ENCODE measurements at regions not wholly inside any gene's neighbourhood (a gene's known extent, or its start where the extent isn't known, plus 50 kb on each side); places are given as distances from the start of the nearest gene placed in this dataset.
"Not testable (repeated sequence)": the region's sequence is repeated elsewhere in the genome, so short reads cannot be mapped to it uniquely, and the experiment has no call there.

DNA sequence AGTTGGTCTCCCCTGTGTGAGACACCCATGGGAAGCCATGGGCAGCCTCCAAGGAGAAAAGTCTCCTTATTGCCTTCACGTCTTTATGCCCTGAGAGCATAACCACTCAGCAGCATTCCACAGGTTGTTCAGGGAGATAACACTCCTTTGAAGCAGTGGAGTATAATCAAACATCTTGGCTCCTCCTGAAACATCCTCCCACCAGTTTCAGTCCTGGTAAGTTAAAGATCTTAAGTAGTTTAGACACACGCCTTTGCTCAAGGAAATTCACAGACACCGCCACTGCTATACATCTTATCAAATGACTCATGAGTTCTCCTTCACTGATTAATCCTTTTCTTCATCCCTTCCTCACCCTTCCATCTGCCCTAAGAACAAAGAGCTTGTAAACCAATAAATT, 446.5 kb upstream of the RASGRP1 start:
- not testable (repeated sequence) for H3K4me1 ChIP-seq (ENCODE audit: control insufficient read depth, low read depth, low read length); H3K36me3 ChIP-seq (ENCODE audit: control insufficient read depth, low read depth, low read length); H3K9me3 ChIP-seq (ENCODE audit: control insufficient read depth, low read depth, low read length); H3K4me3 ChIP-seq (ENCODE audit: low read length); H3K9ac ChIP-seq (ENCODE audit: low read length); H3K27ac ChIP-seq (ENCODE audit: low read length); H3K27me3 ChIP-seq (ENCODE audit: control insufficient read depth, insufficient read depth, low read length)

DNA sequence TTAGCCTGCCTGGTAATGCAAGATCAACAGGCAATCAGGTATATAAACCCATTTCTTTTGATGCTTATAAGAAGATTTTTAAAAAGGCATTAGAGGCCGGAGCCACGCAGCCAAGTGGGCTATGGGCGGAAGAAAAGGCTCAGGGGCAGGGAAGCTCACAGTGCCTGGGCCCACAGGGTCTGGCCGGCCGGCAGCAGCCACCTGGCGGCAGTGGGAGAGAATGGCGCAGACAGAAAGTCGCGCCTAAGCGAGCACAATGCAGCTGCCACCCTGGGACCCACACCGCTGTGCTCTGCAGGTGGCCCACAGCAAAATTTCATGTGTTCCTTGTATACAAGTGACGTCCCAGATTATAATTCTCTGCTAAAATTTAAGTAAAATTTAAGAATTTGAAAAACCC, 448.6 kb upstream of the RASGRP1 start:
- Histone ChIP-seq H3K27ac (ENCODE audit: low read length) (no peak overlapping the region), H3K4me3 (ENCODE audit: low read length) (no peak overlapping the region), H3K9me3 (ENCODE audit: control insufficient read depth, low read depth, low read length) (peaks cover 4% of the 10 kb centered on the region), H3K36me3 (ENCODE audit: control insufficient read depth, low read depth, low read length) (no peaks in the 10 kb centered on the region), H3K4me1 (ENCODE audit: control insufficient read depth, low read depth, low read length) (peaks cover 9% of the 10 kb centered on the region), H3K27me3 (ENCODE audit: control insufficient read depth, insufficient read depth, low read length) (no peaks in the 10 kb centered on the region), H3K9ac (ENCODE audit: low read length) (no peak overlapping the region)

DNA sequence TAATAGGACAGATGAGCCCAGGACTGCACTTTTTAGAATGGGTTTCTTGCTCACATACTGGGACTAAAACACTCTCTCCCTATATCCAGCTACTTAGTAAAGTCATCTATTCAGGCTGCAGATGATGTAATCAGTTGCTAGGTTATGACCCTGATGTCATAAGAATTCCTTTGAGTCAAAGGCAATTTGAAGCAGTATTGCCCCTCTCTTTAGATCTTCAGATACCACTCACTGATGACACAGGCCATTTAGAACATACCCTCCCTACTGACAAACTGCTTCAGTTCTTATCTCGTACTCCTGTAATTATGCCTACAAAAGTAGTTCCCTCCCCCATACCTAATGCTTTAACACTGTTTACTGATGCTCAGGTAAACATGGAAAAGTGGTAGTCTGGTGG, 450.1 kb upstream of the RASGRP1 start:
- H3K4me3 ChIP-seq (ENCODE audit: low read length), result no peak overlapping the region
- H3K9ac ChIP-seq (ENCODE audit: low read length), result no peak overlapping the region
- H3K27me3 ChIP-seq (ENCODE audit: control insufficient read depth, insufficient read depth, low read length), result no peaks in the 10 kb centered on the region
- no peak overlapping the region for H3K27ac ChIP-seq (ENCODE audit: low read length)
- no peaks in the 10 kb centered on the region for H3K9me3 ChIP-seq (ENCODE audit: control insufficient read depth, low read depth, low read length)
- peaks cover 9% of the 10 kb centered on the region for H3K4me1 ChIP-seq (ENCODE audit: control insufficient read depth, low read depth, low read length)
- no peaks in the 10 kb centered on the region for H3K36me3 ChIP-seq (ENCODE audit: control insufficient read depth, low read depth, low read length)

DNA sequence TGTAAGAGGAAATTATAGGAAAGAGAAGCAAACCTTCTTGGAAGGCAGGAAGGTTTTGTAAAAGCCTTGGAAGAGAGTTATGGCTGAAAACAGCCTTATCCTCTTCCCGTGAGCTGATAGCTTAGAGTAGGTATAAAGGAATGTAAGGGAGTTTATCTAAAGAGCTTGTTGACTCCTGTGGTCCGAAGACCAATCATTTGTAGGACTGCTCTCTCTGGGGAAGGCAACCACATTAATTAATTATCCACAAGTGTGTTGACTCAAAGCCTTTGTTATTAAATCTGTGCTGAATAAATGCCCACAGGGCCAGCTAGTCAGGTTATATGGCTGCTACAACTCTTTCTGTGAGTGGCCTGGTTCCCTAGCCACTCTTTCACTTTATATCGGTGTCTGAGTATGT, 452.1 kb upstream of the RASGRP1 start:
- Histone ChIP-seq H3K4me1 (ENCODE audit: control insufficient read depth, low read depth, low read length) (peaks cover 9% of the 10 kb centered on the region), H3K9ac (ENCODE audit: low read length) (no peak overlapping the region), H3K4me3 (ENCODE audit: low read length) (no peak overlapping the region), H3K27ac (ENCODE audit: low read length) (no peak overlapping the region), H3K36me3 (ENCODE audit: control insufficient read depth, low read depth, low read length) (no peaks in the 10 kb centered on the region), H3K9me3 (ENCODE audit: control insufficient read depth, low read depth, low read length) (no peaks in the 10 kb centered on the region), H3K27me3 (ENCODE audit: control insufficient read depth, insufficient read depth, low read length) (no peaks in the 10 kb centered on the region)

DNA sequence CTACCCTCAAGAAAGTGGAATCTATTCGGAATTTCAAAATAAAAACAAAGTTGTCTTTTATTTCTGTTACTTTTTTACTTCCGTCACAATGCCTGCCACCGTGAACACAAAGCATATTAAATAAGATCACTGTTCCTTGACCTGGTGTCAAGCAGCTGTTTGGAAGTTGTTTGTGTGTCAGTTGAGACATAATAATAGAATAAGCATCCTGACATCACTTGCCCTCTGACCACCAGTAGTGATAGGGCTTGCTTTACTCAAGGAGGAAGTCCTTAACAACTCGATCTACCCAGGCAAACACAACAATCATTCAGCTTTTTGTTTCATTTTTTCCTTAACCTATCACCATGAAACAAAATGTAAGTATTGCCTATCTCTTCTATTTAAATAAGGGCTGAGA, 454.4 kb upstream of the RASGRP1 start:
- Histone ChIP-seq H3K9ac (ENCODE audit: low read length) (no peak overlapping the region), H3K27ac (ENCODE audit: low read length) (no peak overlapping the region), H3K36me3 (ENCODE audit: control insufficient read depth, low read depth, low read length) (no peaks in the 10 kb centered on the region), H3K9me3 (ENCODE audit: control insufficient read depth, low read depth, low read length) (no peaks in the 10 kb centered on the region), H3K4me1 (ENCODE audit: control insufficient read depth, low read depth, low read length) (peaks cover 9% of the 10 kb centered on the region), H3K4me3 (ENCODE audit: low read length) (no peak overlapping the region), H3K27me3 (ENCODE audit: control insufficient read depth, insufficient read depth, low read length) (no peaks in the 10 kb centered on the region)

DNA sequence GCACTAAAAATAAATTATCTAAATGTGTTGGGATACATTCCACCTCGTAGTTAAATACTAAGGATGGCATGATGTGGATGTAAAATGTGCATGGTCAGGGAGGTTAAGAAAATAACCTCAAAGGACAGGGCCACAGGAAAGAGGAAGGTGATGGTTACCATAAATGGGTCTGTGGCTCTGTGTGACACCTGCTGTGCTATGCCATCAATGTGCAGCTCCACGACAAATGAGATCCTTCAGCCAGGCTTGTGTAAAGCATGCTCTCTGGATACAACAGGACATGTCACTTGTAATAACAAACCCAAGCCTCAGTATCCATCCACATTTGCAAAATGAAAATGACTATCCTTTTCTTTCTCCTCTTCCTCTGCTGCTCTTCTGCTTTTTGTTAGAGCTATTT, 456.7 kb upstream of the RASGRP1 start:
- Histone ChIP-seq H3K27me3 (ENCODE audit: control insufficient read depth, insufficient read depth, low read length) (no peaks in the 10 kb centered on the region), H3K9me3 (ENCODE audit: control insufficient read depth, low read depth, low read length) (no peaks in the 10 kb centered on the region), H3K4me1 (ENCODE audit: control insufficient read depth, low read depth, low read length) (peaks cover 12% of the 10 kb centered on the region)

DNA sequence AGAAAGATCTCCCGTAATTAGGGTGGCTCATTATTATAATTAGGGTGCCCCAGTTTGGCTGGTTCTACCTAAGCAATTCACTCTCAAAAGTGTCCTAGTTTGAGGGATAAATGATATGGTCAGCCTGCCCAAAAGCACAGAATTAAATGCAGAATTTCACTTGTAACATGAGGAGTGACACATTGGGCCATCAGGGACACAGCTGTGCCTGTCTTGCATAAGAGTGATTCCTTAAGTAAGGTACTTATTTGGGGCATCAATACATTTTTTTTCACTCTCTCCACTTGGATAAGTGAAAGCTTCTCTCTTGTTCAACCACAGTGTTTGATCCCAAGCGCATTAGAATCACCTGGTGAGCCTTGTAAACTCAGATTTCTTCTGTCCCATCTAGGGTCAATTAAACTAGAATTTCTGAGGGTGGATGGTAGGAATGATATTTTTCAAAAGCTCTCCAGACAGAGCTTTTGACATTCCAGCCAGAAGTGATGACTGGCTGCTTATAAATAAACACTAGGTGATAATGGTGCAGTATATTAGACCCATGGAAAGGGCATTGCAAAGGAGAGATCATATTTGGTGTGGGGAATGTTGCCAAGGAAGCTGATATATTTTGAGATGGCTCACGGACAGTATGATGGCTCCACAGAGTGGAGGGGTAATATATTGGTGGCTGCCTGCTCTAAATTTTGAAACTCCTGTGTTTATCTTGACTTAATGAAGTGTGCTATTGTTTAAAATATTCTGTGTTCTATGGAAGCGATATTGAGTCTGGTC, 458.1 kb upstream of the RASGRP1 start:
- no peak overlapping the region for H3K4me3 ChIP-seq (ENCODE audit: low read length)
- H3K36me3 ChIP-seq (ENCODE audit: control insufficient read depth, low read depth, low read length), result no peaks in the 10 kb centered on the region
- no peaks in the 10 kb centered on the region for H3K9me3 ChIP-seq (ENCODE audit: control insufficient read depth, low read depth, low read length)
- H3K9ac ChIP-seq (ENCODE audit: low read length), result no peak overlapping the region
- no peak overlapping the region for H3K27ac ChIP-seq (ENCODE audit: low read length)
- H3K27me3 ChIP-seq (ENCODE audit: control insufficient read depth, insufficient read depth, low read length), result no peaks in the 10 kb centered on the region
- H3K4me1 ChIP-seq (ENCODE audit: control insufficient read depth, low read depth, low read length), result peaks cover 8% of the 10 kb centered on the region

More for the DNA sequence above, 456.7 kb upstream of the RASGRP1 start:
- H3K36me3 ChIP-seq (ENCODE audit: control insufficient read depth, low read depth, low read length), result no peaks in the 10 kb centered on the region
- no peak overlapping the region for H3K9ac ChIP-seq (ENCODE audit: low read length)
- no peak overlapping the region for H3K27ac ChIP-seq (ENCODE audit: low read length)
- H3K4me3 ChIP-seq (ENCODE audit: low read length), result no peak overlapping the region

DNA sequence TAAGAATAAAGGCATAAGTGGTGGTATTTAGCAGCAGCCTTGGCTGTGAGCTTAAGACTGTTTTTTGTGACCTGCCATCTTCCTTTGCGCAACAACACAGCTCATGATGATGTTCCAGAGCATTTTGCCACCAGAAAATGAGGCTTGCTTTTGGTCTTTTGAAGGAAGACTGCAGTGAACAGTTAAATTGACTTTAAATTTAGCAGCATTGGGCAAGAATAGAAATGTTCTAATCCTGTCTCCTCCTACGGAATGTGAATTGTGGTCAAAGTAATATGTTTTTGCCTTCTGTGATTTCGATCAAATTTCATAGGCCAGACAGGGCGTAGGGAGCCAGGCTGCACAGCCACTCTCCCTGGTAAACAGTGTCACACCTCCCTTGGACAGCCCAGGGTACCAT, 460.7 kb upstream of the RASGRP1 start:
- H3K9ac ChIP-seq (ENCODE audit: low read length), result no peak overlapping the region
- H3K4me1 ChIP-seq (ENCODE audit: control insufficient read depth, low read depth, low read length), result peaks cover 8% of the 10 kb centered on the region
- no peak overlapping the region for H3K27ac ChIP-seq (ENCODE audit: low read length)
- no peaks in the 10 kb centered on the region for H3K9me3 ChIP-seq (ENCODE audit: control insufficient read depth, low read depth, low read length)
- no peak overlapping the region for H3K4me3 ChIP-seq (ENCODE audit: low read length)
- H3K27me3 ChIP-seq (ENCODE audit: control insufficient read depth, insufficient read depth, low read length), result no peaks in the 10 kb centered on the region
- H3K36me3 ChIP-seq (ENCODE audit: control insufficient read depth, low read depth, low read length), result no peaks in the 10 kb centered on the region

DNA sequence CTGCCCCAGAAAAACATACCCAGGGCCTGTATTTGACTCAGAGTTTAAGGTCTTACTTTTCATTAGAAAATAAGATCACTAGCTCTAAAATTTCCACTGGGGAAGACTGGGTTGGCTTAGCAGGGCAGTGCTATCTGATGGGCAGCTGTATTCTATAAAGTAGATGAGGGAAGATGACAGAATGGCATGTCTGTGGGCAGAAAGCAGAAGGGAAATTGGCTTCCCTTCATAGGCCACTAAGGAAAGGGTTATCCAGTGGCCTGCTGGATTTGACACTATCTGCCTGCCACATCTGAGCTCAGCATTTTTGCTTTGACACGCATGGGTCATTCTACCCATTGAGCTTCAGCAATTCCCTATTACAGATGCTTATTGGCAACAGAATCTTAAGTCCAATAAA, 461.3 kb upstream of the RASGRP1 start:
- Histone ChIP-seq H3K27ac (ENCODE audit: low read length) (no peak overlapping the region), H3K4me1 (ENCODE audit: control insufficient read depth, low read depth, low read length) (peaks cover 8% of the 10 kb centered on the region), H3K9ac (ENCODE audit: low read length) (no peak overlapping the region), H3K27me3 (ENCODE audit: control insufficient read depth, insufficient read depth, low read length) (no peaks in the 10 kb centered on the region), H3K9me3 (ENCODE audit: control insufficient read depth, low read depth, low read length) (no peaks in the 10 kb centered on the region), H3K4me3 (ENCODE audit: low read length) (no peak overlapping the region), H3K36me3 (ENCODE audit: control insufficient read depth, low read depth, low read length) (no peaks in the 10 kb centered on the region)

DNA sequence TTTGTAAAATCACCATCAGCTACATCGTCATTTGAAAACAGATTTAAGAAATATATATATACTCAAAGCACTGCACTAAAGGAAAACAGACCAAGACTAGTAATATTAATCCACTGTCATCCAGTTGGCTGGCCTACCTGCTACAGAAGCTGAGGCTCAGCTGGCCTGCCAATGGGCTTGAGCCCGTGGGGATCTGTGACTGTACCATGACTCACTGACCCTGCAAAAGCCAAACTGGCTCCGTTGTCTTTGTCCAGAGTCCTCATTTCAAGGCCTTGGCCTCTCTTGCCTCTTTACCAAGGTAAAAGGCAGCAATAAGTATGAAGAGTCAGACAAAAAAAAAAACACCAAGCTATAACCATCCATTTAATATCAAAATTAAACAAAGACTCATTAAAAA, 463.5 kb upstream of the RASGRP1 start:
- Histone ChIP-seq H3K4me1 (ENCODE audit: control insufficient read depth, low read depth, low read length) (peaks cover 8% of the 10 kb centered on the region), H3K27me3 (ENCODE audit: control insufficient read depth, insufficient read depth, low read length) (no peaks in the 10 kb centered on the region), H3K27ac (ENCODE audit: low read length) (no peak overlapping the region), H3K36me3 (ENCODE audit: control insufficient read depth, low read depth, low read length) (no peaks in the 10 kb centered on the region), H3K4me3 (ENCODE audit: low read length) (no peak overlapping the region), H3K9ac (ENCODE audit: low read length) (no peak overlapping the region), H3K9me3 (ENCODE audit: control insufficient read depth, low read depth, low read length) (no peaks in the 10 kb centered on the region)

DNA sequence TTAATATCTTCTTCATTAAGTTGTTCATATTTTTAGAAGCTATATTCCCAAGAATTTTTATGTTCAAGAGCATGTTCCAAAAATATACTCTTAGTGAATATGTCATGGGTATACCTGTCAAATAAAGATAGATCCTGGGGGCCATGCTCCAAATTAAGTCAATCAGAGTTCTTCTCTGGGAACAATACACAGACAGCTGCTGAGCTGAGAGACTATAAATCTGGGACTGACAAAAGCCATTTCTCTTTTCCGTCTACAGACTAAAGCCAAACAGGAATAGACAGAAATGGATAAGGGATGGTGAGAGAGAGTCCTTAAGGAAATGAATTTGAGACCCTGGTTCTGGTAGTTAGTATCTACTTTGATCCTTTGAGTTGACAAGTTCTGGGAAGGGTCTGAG, 465.1 kb upstream of the RASGRP1 start:
- Histone ChIP-seq H3K9me3 (ENCODE audit: control insufficient read depth, low read depth, low read length) (no peaks in the 10 kb centered on the region), H3K27me3 (ENCODE audit: control insufficient read depth, insufficient read depth, low read length) (no peaks in the 10 kb centered on the region), H3K27ac (ENCODE audit: low read length) (no peak overlapping the region), H3K36me3 (ENCODE audit: control insufficient read depth, low read depth, low read length) (no peaks in the 10 kb centered on the region), H3K4me3 (ENCODE audit: low read length) (no peak overlapping the region), H3K4me1 (ENCODE audit: control insufficient read depth, low read depth, low read length) (peaks cover 5% of the 10 kb centered on the region), H3K9ac (ENCODE audit: low read length) (no peak overlapping the region)

DNA sequence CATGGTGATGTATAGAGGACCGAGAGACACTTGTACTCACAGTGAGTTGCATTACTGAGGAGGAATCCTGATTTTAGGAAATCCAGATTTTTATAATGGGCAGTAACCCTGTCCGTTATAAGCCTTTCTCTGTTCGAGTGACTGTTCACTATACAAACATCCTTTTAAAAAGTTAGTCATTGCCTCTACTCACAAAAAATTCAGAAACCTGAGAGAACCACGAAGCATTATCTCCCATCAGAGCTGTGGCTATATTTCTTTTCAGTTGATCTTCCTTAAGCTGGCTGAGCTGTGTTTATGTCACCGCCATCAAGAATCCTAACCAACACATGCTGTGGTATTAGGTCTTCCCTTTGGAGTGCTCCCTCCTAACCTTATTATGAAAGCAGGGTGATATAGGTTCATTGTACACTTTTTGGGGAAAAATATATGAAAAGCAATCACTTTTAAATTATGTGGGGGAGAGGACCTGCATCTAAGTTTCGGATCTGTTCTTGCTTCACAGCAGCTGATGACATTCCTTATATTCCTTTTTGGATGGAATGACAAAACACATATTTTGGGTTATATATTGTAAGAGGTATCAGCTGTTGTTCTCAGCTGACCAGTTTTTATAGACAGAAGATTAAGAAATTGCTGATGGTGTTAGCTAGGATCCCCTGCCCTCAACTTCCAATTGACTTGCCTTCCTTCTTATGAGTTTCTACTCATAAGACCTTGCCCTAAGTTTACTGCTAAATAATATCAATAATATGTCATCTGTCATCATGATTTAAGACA, 465.9 kb upstream of the RASGRP1 start:
- Histone ChIP-seq H3K9ac (ENCODE audit: low read length) (no peak overlapping the region), H3K27ac (ENCODE audit: low read length) (no peak overlapping the region), H3K4me3 (ENCODE audit: low read length) (no peak overlapping the region), H3K9me3 (ENCODE audit: control insufficient read depth, low read depth, low read length) (no peaks in the 10 kb centered on the region), H3K4me1 (ENCODE audit: control insufficient read depth, low read depth, low read length) (no peaks in the 10 kb centered on the region), H3K27me3 (ENCODE audit: control insufficient read depth, insufficient read depth, low read length) (no peaks in the 10 kb centered on the region), H3K36me3 (ENCODE audit: control insufficient read depth, low read depth, low read length) (no peaks in the 10 kb centered on the region)
